ENCODE measurements at regions not wholly inside any gene's neighbourhood (a gene's known extent, or its start where the extent isn't known, plus 50 kb on each side); places are given as distances from the start of the nearest gene placed in this dataset.

DNA sequence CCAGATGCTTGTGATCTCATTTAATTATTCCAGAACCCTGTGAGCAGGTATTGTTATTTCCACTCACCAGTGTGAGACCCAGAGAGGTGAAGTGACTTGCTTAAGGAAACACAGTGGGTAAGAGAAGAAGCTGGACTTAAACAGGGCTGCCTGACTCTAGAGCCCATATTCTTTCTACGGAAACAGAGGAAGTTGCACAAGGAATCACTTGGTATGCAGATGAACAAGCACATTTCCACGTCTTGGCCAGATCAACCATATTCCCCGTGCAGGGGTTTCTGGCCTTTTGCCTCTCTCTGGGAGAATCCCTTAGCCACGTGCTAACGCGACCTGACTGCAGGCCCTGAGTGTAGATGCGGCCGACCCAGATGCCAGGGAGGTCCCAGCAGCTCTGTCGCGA, 195.5 kb upstream of the ATP6AP2 start:
- Histone ChIP-seq H3K9me3 (no peaks in the 10 kb centered on the region), H3K4me1 (no peaks in the 10 kb centered on the region), H3K36me3 (no peaks in the 10 kb centered on the region), H3K27me3 (no peaks in the 10 kb centered on the region), H3K27ac (no peak overlapping the region), H3K4me3 (no peak overlapping the region)
- TF ChIP-seq EP300 (IDR thresholded peaks at IDR 0.05) (no peak), POLR2A (IDR thresholded peaks at IDR 0.05) (no peak), POLR2AphosphoS5 (IDR thresholded peaks at IDR 0.05) (no peak)
- TF ChIP-seq, protein P1, sequence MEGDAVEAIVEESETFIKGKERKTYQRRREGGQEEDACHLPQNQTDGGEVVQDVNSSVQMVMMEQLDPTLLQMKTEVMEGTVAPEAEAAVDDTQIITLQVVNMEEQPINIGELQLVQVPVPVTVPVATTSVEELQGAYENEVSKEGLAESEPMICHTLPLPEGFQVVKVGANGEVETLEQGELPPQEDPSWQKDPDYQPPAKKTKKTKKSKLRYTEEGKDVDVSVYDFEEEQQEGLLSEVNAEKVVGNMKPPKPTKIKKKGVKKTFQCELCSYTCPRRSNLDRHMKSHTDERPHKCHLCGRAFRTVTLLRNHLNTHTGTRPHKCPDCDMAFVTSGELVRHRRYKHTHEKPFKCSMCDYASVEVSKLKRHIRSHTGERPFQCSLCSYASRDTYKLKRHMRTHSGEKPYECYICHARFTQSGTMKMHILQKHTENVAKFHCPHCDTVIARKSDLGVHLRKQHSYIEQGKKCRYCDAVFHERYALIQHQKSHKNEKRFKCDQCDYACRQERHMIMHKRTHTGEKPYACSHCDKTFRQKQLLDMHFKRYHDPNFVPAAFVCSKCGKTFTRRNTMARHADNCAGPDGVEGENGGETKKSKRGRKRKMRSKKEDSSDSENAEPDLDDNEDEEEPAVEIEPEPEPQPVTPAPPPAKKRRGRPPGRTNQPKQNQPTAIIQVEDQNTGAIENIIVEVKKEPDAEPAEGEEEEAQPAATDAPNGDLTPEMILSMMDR (IDR thresholded peaks at IDR 0.05) = no peak
- WGBS = 80% methylated on average over 10 of the region's 10 CpGs
- no peak for DNase-seq (ENCODE audit: low spot score in 2 of 2)

GRCh38 chrX:40383969-40384368, 196.8 kb upstream of the ATP6AP2 start:
- TF ChIP-seq POLR2A (IDR thresholded peaks at IDR 0.05) (no peak), EP300 (IDR thresholded peaks at IDR 0.05) (no peak), POLR2AphosphoS5 (IDR thresholded peaks at IDR 0.05) (no peak)
- TF ChIP-seq, protein P1 (IDR thresholded peaks at IDR 0.05) = no peak
- H3K27me3 ChIP-seq = no peaks in the 10 kb centered on the region
- H3K9me3 ChIP-seq = no peaks in the 10 kb centered on the region
- no peak for DNase-seq (ENCODE audit: low spot score in 2 of 2)
- 71% methylated on average over 4 of the region's 4 CpGs for WGBS
- H3K4me3 ChIP-seq = no peak overlapping the region
- H3K4me1 ChIP-seq = no peaks in the 10 kb centered on the region
- no peak overlapping the region for H3K27ac ChIP-seq
- no peaks in the 10 kb centered on the region for H3K36me3 ChIP-seq

- Histone ChIP-seq H3K4me1 (no peaks in the 10 kb centered on the region), H3K27ac (no peak overlapping the region), H3K4me3 (no peak overlapping the region), H3K36me3 (no peaks in the 10 kb centered on the region), H3K9me3 (no peaks in the 10 kb centered on the region), H3K27me3 (no peaks in the 10 kb centered on the region)
- no peak for DNase-seq (ENCODE audit: low spot score in 2 of 2)
- TF ChIP-seq EP300 (IDR thresholded peaks at IDR 0.05) (no peak), POLR2A (IDR thresholded peaks at IDR 0.05) (no peak)
- 79% methylated on average over 6 of the region's 6 CpGs for WGBS
Observed at GRCh38 chrX:40383360-40383759, 197.4 kb upstream of the ATP6AP2 start.

DNA sequence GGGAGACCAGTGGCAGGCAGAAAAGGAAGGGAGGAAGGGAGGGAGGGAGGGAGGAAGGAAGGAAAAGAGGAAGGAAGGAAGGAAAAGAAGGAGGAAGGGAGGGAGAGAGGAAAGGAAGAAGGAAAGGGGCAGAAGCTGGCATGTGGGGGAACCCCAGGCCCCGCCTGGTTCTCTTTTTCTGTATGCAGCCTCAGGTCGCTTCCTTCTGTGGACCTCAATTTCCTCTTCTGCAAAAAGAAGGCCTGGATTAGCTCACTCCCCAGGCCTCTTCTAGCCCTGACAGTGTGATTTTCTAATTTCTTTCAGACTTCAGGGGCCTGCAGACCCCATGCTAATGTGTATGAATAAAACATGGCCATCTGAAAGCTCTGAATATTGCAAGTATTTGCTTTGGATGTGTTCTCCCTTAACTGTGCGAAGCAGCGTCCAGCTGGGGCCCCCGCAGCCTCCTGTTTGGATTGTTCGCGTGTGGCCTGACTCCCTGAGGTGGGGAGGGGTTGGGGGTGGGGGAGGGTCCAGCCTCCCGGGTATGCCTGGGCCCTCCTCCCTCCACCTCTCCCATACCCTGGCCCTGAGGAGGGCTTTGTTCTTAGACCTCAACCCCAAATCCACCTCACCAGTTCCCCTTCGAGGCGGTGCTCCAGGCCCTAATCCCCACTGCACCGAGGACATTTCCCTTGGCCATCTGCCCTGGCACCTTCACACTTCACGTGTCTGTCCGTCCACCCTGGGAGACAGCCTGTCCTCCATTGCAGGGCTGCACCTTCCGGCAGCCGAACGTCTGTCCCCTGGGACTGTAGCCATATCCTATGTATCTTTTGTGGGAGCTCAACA, 199.9 kb upstream of the ATP6AP2 start:
- no peaks in the 10 kb centered on the region for H3K36me3 ChIP-seq
- 59% methylated on average over 15 of the region's 16 CpGs for WGBS
- H3K9me3 ChIP-seq = no peaks in the 10 kb centered on the region
- H3K27ac ChIP-seq = no peak overlapping the region
- TF ChIP-seq POLR2A (IDR thresholded peaks at IDR 0.05) (no peak), EP300 (IDR thresholded peaks at IDR 0.05) (no peak), POLR2AphosphoS5 (IDR thresholded peaks at IDR 0.05) (no peak)
- TF ChIP-seq, protein P1 (IDR thresholded peaks at IDR 0.05) = no peak
- no peak overlapping the region for H3K4me3 ChIP-seq
- no peaks in the 10 kb centered on the region for H3K4me1 ChIP-seq
- no peak for DNase-seq (ENCODE audit: low spot score in 2 of 2)
- H3K27me3 ChIP-seq = no peaks in the 10 kb centered on the region

GRCh38 chrX:40377684-40378083, 203.1 kb upstream of the ATP6AP2 start:
- no peak for DNase-seq (ENCODE audit: low spot score in 2 of 2)
- 94% methylated on average over 1 of the region's 1 CpG for WGBS
- no peaks in the 10 kb centered on the region for H3K9me3 ChIP-seq
- TF ChIP-seq, protein P1 (IDR thresholded peaks at IDR 0.05) = no peak
- TF ChIP-seq POLR2AphosphoS5 (IDR thresholded peaks at IDR 0.05) (no peak), POLR2A (IDR thresholded peaks at IDR 0.05) (no peak), EP300 (IDR thresholded peaks at IDR 0.05) (no peak)
- H3K4me1 ChIP-seq = no peaks in the 10 kb centered on the region
- no peak overlapping the region for H3K4me3 ChIP-seq
- H3K36me3 ChIP-seq = no peaks in the 10 kb centered on the region
- no peak overlapping the region for H3K27ac ChIP-seq
- no peaks in the 10 kb centered on the region for H3K27me3 ChIP-seq

All from suprapubic skin (tissue), 4 donors.